ENCODE measurements at regions not wholly inside any gene's neighbourhood (a gene's known extent, or its start where the extent isn't known, plus 50 kb on each side); places are given as distances from the start of the nearest gene placed in this dataset.

DNA sequence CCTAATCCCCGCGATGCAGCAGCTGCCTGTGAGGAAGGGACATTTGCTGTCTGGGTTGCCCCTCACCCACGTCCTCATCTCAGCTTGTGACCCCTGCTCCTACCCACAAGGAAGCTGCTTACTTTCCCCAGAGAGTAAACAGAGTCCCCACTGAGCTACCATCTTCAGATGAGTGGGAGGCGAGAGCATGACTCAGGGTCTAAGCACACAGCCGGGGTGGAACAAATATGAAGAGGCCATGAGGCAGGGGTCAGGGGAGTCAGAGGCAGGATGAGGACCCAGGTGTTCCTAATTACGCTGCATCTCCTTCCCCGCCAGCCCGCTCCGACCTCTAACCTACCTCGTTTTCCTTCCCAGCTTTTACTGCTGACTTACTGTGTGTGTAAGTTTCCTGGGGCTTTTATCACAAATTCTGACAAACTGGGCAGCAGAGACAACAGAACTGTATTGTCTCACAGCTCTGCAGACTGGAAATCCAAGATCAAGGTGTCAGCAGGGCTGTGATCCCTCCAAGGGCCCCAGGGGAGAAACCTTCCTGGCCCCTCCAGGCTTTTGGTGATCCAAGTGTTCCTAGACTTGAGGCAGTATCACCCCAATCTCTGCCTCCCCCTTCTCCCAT, 94.0 kb upstream of the DNAH5 start:
- Histone ChIP-seq H3K9me2 (replicated peaks; ENCODE audit: low read length) (no peaks in the 10 kb centered on the region), H3K9me3 (ENCODE audit: low read length) (no peaks in the 10 kb centered on the region), H3K4me2 (ENCODE audit: low read length) (peak overlapping the region; percentile 77), H3F3A (ENCODE audit: low read length, unreplicated experiment) (peaks cover 36% of the 10 kb centered on the region), H4K20me1 (ENCODE audit: low read length) (no peaks in the 10 kb centered on the region), H3K79me2 (ENCODE audit: low read length) (peaks cover 19% of the 10 kb centered on the region), H3K36me3 (ENCODE audit: low read depth, low read length) (no peaks in the 10 kb centered on the region), H3K4me3 (ENCODE audit: low read length) (peak overlapping the region; percentile 53; the same call in 1 of the 2 replicates), H3K9ac (ENCODE audit: low read length) (peak overlapping the region; percentile 92), H3K4me1 (ENCODE audit: insufficient read depth, low read length) (peaks cover 68% of the 10 kb centered on the region), H3K27me3 (ENCODE audit: low read length) (no peaks in the 10 kb centered on the region), H3K27ac (ENCODE audit: low read length) (peak overlapping the region; percentile 97), H2AFZ (ENCODE audit: low read length) (no peak overlapping the region)
- intact Hi-C loops (cut with micrococcal nuclease), result loop anchor here (2.0 kb wide), 2 partner anchors 70 to 104 kb away; partner anchors contain the start of gene TRIO
- DNase-seq (peak; percentile 98), ATAC-seq (peak; percentile 23)
- POLR2A ChIA-PET (ENCODE audit: unreplicated experiment), result interaction anchor here (0.7 to 2.6 kb wide), 4 partner anchors 27 to 229 kb away, joined by 3 to 16 read pairs (median 4); no protein-coding TSS in a partner anchor
- CTCF ChIA-PET, result no interaction called here
- BruUV-seq (replicated peaks), result no TSS peak
- TF ChIP-seq EZH2 (IDR thresholded peaks at IDR 0.05; ENCODE audit: low read length, unreplicated experiment) (no peak), EZH2phosphoT487 (IDR thresholded peaks at IDR 0.05; ENCODE audit: borderline replicate concordance, low read length) (no peak)
- TF ChIP-seq, protein P1, sequence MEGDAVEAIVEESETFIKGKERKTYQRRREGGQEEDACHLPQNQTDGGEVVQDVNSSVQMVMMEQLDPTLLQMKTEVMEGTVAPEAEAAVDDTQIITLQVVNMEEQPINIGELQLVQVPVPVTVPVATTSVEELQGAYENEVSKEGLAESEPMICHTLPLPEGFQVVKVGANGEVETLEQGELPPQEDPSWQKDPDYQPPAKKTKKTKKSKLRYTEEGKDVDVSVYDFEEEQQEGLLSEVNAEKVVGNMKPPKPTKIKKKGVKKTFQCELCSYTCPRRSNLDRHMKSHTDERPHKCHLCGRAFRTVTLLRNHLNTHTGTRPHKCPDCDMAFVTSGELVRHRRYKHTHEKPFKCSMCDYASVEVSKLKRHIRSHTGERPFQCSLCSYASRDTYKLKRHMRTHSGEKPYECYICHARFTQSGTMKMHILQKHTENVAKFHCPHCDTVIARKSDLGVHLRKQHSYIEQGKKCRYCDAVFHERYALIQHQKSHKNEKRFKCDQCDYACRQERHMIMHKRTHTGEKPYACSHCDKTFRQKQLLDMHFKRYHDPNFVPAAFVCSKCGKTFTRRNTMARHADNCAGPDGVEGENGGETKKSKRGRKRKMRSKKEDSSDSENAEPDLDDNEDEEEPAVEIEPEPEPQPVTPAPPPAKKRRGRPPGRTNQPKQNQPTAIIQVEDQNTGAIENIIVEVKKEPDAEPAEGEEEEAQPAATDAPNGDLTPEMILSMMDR (conservative IDR thresholded peaks at IDR 0.05; ENCODE audit: low read depth, low read length), result no peak

DNA sequence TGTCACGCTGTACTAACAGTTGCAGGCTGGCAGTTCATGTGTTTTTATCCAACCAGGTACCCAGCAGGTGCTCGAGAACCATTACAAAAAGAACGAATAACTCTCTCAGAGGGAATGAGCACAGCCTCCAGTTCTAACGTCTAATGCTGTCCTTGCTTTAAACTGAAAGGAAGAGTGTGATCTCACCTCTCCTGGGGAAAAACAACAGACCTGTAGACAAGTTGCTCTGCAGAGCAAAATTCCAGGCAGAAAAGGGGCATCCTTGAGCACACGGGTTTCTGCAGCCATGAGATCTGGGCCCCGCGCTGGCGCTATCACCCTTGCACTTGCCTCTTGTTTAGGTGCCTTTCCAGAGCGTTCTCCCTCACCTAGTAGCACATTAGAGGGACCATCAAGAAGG, 92.5 kb upstream of the DNAH5 start:
- peak overlapping the region; percentile 77 for H3K4me2 ChIP-seq (ENCODE audit: low read length)
- H3K36me3 ChIP-seq (ENCODE audit: low read depth, low read length), result no peaks in the 10 kb centered on the region
- ATAC-seq (no peak), DNase-seq (no peak)
- H3K4me3 ChIP-seq (ENCODE audit: low read length), result peak overlapping the region; percentile 51
- no peaks in the 10 kb centered on the region for H3K9me2 ChIP-seq (replicated peaks; ENCODE audit: low read length)
- ChIA-PET CTCF (no interaction called here), POLR2A (ENCODE audit: unreplicated experiment) (no interaction called here)
- H3K4me1 ChIP-seq (ENCODE audit: insufficient read depth, low read length), result peaks cover 80% of the 10 kb centered on the region
- TF ChIP-seq EZH2 (IDR thresholded peaks at IDR 0.05; ENCODE audit: low read length, unreplicated experiment), result no peak
- peak overlapping the region; percentile 92 for H3K9ac ChIP-seq (ENCODE audit: low read length)
- no TSS peak for BruUV-seq (replicated peaks)
- peaks cover 19% of the 10 kb centered on the region for H3K79me2 ChIP-seq (ENCODE audit: low read length)
- peaks cover 36% of the 10 kb centered on the region for H3F3A ChIP-seq (ENCODE audit: low read length, unreplicated experiment)
- no peaks in the 10 kb centered on the region for H3K27me3 ChIP-seq (ENCODE audit: low read length)
- intact Hi-C loops (cut with micrococcal nuclease), result loop anchor here (1.0 kb wide), 4 partner anchors 28 to 533 kb away; no protein-coding TSS in a partner anchor
- no peak overlapping the region for H2AFZ ChIP-seq (ENCODE audit: low read length)
- H3K9me3 ChIP-seq (ENCODE audit: low read length), result no peaks in the 10 kb centered on the region
- no peaks in the 10 kb centered on the region for H4K20me1 ChIP-seq (ENCODE audit: low read length)
- peak overlapping the region; percentile 97 for H3K27ac ChIP-seq (ENCODE audit: low read length)

DNA sequence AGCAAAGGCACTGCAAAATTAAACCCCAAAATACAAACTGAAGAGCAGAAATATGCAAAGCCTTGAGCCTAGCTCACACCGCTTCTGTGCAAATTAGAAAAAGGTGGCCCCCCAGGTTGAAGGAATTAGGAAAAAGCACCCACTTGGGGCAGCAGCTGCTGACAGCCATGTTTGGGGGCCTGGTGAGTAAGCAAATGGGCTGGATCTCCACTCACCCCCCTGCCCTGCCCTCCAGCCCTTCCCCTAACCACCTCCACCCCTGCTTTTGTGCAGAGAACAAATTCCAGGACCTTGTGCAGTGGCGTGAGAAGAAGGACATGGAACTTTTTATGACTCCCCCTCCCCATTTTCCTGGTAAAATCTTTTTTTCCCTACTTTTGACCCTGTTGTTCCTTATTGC, 92.0 kb upstream of the DNAH5 start:
- H3K4me1 ChIP-seq (ENCODE audit: insufficient read depth, low read length), result peaks cover 80% of the 10 kb centered on the region
- H3K9ac ChIP-seq (ENCODE audit: low read length), result peak overlapping the region; percentile 92
- BruUV-seq (replicated peaks), result TSS peak; percentile 76

More for the DNA sequence above, 92.0 kb upstream of the DNAH5 start:
- Histone ChIP-seq H3K9me2 (replicated peaks; ENCODE audit: low read length) (no peaks in the 10 kb centered on the region), H3K36me3 (ENCODE audit: low read depth, low read length) (no peaks in the 10 kb centered on the region), H3K9me3 (ENCODE audit: low read length) (no peaks in the 10 kb centered on the region), H3K27ac (ENCODE audit: low read length) (peak overlapping the region; percentile 97), H3K79me2 (ENCODE audit: low read length) (peaks cover 19% of the 10 kb centered on the region), H3F3A (ENCODE audit: low read length, unreplicated experiment) (peaks cover 36% of the 10 kb centered on the region), H2AFZ (ENCODE audit: low read length) (no peak overlapping the region), H3K27me3 (ENCODE audit: low read length) (no peaks in the 10 kb centered on the region), H4K20me1 (ENCODE audit: low read length) (no peaks in the 10 kb centered on the region), H3K4me2 (ENCODE audit: low read length) (peak overlapping the region; percentile 77), H3K4me3 (ENCODE audit: low read length) (peak overlapping the region; percentile 51)
- ATAC-seq (peak; percentile 17), DNase-seq (peak; percentile 85)
- TF ChIP-seq, protein P1 (conservative IDR thresholded peaks at IDR 0.05; ENCODE audit: low read depth, low read length), result 0 out of 2 replicates have a peak, but pooled peaks have one; percentile 8
- no peak for TF ChIP-seq EZH2phosphoT487 (IDR thresholded peaks at IDR 0.05; ENCODE audit: borderline replicate concordance, low read length)
- intact Hi-C loops (cut with micrococcal nuclease), result loop anchor here (1.0 kb wide), 4 partner anchors 27 to 534 kb away; no protein-coding TSS in a partner anchor
- ChIA-PET CTCF (no interaction called here), POLR2A (ENCODE audit: unreplicated experiment) (interaction anchor here (0.6 kb wide), 2 partner anchors 102 to 373 kb away, joined by 4 to 20 read pairs; no protein-coding TSS in a partner anchor)

Measured in PC-3 (cell line).